SJSA1 (cell line): ENCODE measurements at regions not wholly inside any gene's neighbourhood (a gene's known extent, or its start where the extent isn't known, plus 50 kb on each side); places are given as distances from the start of the nearest gene placed in this dataset.
"Not testable (repeated sequence)": the region's sequence is repeated elsewhere in the genome, so short reads cannot be mapped to it uniquely, and the experiment has no call there.

Source experiments
- DNase-seq, 2 experiments: peaks; one replicate each; pipeline ENCODE4 v3.0.0-alpha.2; 2015 to 2020; ENCODE audit warnings: low spot score in 2 of 2, low read depth in 1 of 2
- H3K27ac ChIP-seq: fragments of 250-450 bp; sonication (Bioruptor Pico); 2 replicates; pipeline ENCODE4 v1.5.1; 2020; ENCODE audit warnings: mild to moderate bottlenecking, moderate library complexity
- H3K27me3 ChIP-seq: fragments of 250-450 bp; sonication (Bioruptor Pico); replicated peaks from 2 replicates; pipeline ENCODE4 v1.5.1; 2020; ENCODE audit warnings: mild to moderate bottlenecking, moderate library complexity
- H3K36me3 ChIP-seq: fragments of 250-450 bp; sonication (Bioruptor Pico); 2 replicates; pipeline ENCODE4 v1.5.1; 2020; ENCODE audit warnings: mild to moderate bottlenecking
- H3K4me1 ChIP-seq: fragments of 250-450 bp; sonication (Bioruptor Pico); replicated peaks from 2 replicates; pipeline ENCODE4 v1.6.1; 2021; ENCODE audit warnings: mild to moderate bottlenecking
- H3K4me3 ChIP-seq: fragments of 250-450 bp; sonication (Bioruptor Pico); 2 replicates; pipeline ENCODE4 v1.5.1; 2020; ENCODE audit warnings: mild to moderate bottlenecking
- H3K9me3 ChIP-seq: fragments of 250-450 bp; sonication (Bioruptor Pico); replicated peaks from 2 replicates; pipeline ENCODE4 v1.5.1; 2020; ENCODE audit warnings: mild to moderate bottlenecking

DNA sequence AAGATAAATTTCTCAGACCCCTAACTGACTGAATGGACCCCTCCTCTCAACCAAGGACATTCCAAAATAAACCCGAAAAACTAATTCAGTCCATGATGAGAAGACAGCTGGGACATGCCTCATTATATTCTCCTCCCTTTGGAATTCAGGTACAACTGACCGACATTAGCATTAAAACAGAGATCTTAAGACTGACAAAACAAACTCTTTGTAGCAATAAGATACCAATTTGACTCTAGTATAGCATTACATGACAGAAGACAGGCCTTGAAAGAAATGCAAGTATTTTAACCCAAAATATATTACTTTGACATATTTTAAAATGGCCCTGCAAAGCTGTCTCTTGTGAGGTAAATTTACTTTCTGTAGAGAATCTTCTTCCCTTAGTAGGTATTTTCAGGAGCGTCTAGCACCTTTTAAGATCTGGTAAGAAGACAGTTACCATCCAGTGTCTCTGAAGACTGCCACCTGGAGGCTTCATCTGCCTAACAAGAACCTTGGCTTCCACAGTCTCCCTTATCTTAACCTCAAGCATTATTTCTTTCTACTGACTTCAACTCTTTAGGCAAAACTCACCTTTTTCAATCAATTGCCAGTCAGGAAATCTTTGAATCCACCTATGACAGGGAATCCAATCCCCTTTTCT lies 957.5 kb downstream of the SLC6A15 start:
- no peaks in the 10 kb centered on the region for H3K36me3 ChIP-seq
- no peaks in the 10 kb centered on the region for H3K9me3 ChIP-seq
- H3K4me1 ChIP-seq, result no peaks in the 10 kb centered on the region
- no peaks in the 10 kb centered on the region for H3K27me3 ChIP-seq
- H3K27ac ChIP-seq, result no peak overlapping the region
- no peak for DNase-seq
- no peak overlapping the region for H3K4me3 ChIP-seq

DNA sequence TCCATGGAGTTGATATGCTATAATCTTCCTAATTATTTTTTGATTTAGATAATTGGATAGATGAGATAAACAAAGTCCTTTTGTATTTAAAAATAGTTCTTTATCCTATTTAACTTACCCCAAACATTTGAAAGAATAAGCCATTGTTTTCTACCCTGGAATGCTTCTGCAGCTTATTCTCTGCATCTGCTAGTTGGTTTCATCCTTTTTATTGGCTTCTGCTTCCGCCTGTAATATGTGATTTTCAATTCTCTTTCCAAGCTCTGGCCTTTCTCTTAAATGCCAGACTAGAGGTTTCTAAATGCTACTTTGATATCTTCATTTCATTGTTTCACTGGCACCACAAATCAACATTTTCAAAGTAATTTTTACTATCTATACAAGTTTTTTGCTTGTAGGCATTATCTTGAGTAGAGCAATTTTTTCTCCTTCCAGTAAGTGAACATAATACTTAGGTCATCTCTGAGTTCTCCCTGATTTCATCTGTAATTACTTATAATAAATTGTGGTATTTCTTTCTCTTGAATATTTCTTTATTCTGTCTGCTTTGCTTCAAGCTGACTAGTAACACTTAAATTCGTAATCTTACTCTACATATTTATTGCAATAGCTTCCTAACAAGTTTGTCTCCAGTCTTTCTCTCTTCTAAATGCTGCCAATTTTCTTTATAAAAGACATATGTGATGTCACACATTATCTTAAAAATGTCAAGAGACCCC lies 958.4 kb downstream of the SLC6A15 start:
- Histone ChIP-seq H3K36me3 (no peaks in the 10 kb centered on the region), H3K27me3 (no peaks in the 10 kb centered on the region), H3K4me3 (no peak overlapping the region), H3K4me1 (no peaks in the 10 kb centered on the region), H3K9me3 (no peaks in the 10 kb centered on the region), H3K27ac (no peak overlapping the region)
- DNase-seq, result no peak

DNA sequence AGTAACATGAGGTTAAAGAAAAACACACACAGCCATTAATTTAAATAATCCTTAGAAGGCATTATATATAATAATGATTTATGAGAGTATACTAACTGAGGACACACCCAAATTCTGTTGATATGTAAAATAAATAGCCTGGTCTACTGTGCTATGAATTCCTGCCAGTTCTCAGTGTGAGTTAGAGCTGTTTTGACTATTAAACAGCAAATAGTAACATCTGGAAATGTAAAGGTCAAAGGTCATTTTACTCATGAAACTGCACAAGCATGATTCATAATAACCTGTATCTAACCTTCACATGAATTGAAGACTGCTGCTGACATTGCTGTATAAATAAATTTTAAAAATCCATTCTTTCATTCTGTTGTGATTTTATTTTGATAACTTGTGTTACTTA lies 966.7 kb downstream of the SLC6A15 start:
- no peak for DNase-seq
- H3K4me1 ChIP-seq, result no peaks in the 10 kb centered on the region
- no peaks in the 10 kb centered on the region for H3K36me3 ChIP-seq

DNA sequence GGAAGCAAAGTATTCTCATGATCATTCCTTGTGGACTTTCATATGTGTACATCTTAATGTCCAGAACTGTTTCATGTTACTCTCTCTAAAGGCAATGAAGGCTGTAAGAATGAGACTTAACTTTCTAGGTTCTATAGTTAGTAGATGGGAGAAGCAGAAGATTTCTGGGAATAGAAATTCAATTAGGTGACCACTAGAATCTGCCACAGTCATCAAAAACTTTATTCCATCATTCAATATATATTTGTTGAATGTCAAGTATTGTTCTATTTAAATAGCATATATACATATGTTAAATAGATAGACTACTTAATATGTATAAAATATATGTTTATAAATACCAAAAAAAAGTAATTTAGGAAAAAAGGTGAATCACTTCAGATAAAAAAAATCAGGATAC lies 972.9 kb downstream of the SLC6A15 start:
- H3K4me3 ChIP-seq, result no peak overlapping the region
- H3K27ac ChIP-seq, result no peak overlapping the region
- H3K27me3 ChIP-seq, result no peaks in the 10 kb centered on the region
- no peak for DNase-seq
- no peaks in the 10 kb centered on the region for H3K4me1 ChIP-seq
- H3K9me3 ChIP-seq, result peaks cover 2% of the 10 kb centered on the region; the same call in 1 of the 2 replicates
- H3K36me3 ChIP-seq, result no peaks in the 10 kb centered on the region

More for the DNA sequence above, 966.7 kb downstream of the SLC6A15 start:
- Histone ChIP-seq H3K4me3 (no peak overlapping the region), H3K27ac (no peak overlapping the region), H3K27me3 (no peaks in the 10 kb centered on the region), H3K9me3 (no peaks in the 10 kb centered on the region)

DNA sequence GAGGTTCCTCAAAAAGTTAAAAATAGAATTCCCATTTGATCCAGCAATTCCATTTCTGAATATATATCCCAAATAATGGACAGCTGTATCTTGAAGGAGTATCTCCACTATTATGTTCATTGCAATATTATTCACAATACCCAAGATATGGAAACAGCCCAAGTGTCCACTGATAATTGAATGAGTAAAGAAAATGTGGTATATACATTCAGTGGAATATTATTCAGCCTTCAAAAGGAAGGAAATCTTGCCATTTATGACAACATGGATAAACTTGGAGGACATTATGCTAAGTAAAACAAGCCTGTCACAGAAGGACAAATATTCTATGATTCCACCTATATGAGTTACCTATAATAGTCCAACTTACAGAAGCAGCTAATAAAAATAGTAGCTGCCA lies 979.0 kb downstream of the SLC6A15 start:
- no peaks in the 10 kb centered on the region for H3K4me1 ChIP-seq
- H3K36me3 ChIP-seq, result no peaks in the 10 kb centered on the region
- no peak overlapping the region for H3K27ac ChIP-seq
- no peak overlapping the region for H3K4me3 ChIP-seq
- H3K9me3 ChIP-seq, result peaks cover 2% of the 10 kb centered on the region; the same call in 1 of the 2 replicates
- H3K27me3 ChIP-seq, result no peaks in the 10 kb centered on the region
- no peak for DNase-seq

DNA sequence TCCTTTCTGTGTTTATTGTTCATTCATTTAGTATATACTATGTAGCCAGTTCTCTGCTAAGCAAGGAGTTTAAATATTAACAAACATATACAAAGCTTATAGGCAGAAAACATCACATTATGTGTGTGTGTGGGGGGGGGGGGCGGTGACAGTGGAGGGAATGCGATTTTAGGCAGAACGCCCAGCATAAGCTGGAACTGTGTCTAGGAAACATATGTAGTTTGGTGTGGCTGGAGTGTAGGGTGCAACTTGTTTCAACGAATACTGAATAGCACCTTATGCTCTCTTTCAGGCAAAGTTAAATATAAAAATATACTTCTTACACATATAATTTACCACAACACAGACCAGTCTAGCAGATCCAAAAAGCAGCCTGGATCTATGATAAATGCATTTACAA lies 980.6 kb downstream of the SLC6A15 start:
- Histone ChIP-seq H3K27ac (no peak overlapping the region), H3K36me3 (no peaks in the 10 kb centered on the region), H3K4me1 (no peaks in the 10 kb centered on the region), H3K27me3 (no peaks in the 10 kb centered on the region), H3K4me3 (no peak overlapping the region), H3K9me3 (peaks cover 2% of the 10 kb centered on the region; the same call in 1 of the 2 replicates)
- DNase-seq, result no peak

DNA sequence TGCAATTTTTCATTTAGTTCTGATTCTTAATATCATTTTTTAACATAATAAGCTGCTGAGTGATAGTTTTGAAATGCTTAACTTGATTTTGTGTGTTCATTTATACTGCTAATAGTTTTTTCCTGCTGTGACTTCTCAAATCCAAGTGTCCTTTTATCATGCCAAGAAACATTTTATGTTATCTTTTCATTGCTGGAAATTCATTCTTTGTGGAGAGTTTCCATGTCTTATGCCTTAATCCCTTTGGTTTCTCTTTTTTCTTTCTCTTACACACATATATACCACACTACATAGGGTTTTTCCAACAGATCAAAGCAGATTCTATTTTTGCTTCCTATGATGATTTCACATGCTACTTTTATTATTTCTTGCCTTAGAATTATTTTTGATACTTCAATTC lies 981.1 kb downstream of the SLC6A15 start:
- Histone ChIP-seq H3K27me3 (no peaks in the 10 kb centered on the region), H3K36me3 (no peaks in the 10 kb centered on the region), H3K9me3 (no peaks in the 10 kb centered on the region; the same call in 1 of the 2 replicates), H3K27ac (no peak overlapping the region), H3K4me1 (no peaks in the 10 kb centered on the region), H3K4me3 (no peak overlapping the region)
- no peak for DNase-seq

DNA sequence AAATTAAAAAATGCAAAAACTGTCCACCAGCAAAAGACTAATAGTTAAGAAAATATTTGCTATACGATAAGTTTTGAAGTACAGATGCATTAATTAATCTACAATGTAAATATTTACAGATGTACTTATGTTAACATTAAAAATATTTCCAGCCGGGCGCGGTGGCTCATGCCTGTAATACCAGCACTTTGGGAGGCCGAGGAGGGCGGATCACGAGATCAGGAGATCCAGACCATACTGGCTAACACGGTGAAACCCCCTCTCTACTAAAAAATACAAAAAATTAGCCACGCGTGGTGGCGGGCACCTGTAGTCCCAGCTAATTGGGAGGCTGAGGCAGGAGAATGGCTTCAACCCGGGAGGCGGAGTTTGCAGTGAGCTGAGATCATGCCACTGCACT lies 982.8 kb downstream of the SLC6A15 start:
- H3K4me3 ChIP-seq, H3K4me1 ChIP-seq, H3K27me3 ChIP-seq, H3K36me3 ChIP-seq, DNase-seq, H3K27ac ChIP-seq, H3K9me3 ChIP-seq: not testable (repeated sequence)

DNA sequence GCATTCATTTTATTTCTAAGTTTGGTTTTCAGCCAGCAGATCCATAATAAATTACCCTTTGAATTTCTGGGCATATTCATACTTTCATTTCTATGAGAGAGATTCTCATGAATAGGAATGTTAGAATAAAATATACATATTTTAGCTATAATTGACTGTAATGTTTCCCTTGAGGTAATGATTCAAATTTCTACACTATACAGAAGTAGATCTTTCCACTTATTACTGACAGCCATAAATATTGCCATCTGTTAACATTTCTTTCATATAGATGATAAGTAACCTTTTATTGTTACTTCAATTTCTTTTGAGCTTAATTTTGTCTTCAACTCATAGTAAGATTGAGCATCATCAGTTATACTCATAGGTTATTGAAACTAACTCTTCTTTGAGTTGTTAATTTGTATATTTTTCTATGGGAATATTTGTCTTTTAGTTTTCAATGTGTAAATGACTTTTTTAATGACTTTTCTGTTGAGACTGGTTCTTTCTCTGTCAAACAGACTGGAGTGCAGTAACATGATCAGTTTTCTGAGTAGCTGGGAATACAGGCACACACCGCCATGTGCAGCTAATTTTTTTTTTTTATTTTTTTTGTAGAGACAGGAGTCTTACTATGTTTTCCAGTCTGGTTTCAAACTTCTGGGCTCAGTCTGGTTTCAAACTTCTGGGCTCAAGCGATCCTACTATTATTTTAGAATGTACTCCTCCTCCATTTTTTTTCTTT lies 991.6 kb downstream of the SLC6A15 start:
- no peaks in the 10 kb centered on the region for H3K9me3 ChIP-seq
- no peaks in the 10 kb centered on the region for H3K27me3 ChIP-seq
- DNase-seq, result no peak

DNA sequence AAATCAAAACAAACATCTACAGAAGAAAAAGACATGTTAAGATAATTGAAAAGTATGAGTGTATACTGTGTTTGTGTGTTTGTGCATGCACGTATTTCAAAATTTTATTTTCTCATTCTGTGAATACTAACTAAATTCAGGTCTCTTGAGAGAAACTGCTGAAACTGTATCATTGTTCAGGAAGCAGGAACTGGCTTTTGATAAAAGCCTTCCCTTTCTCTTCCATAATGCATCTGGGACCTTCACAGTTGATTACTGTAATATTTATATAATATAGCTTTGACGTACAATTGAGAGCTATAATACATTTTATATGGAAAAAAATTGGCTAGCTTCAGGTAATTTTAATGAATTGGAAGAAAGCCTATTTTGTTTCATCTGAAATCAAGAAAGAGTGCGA lies 993.5 kb downstream of the SLC6A15 start:
- Histone ChIP-seq H3K9me3 (no peaks in the 10 kb centered on the region), H3K4me1 (no peaks in the 10 kb centered on the region), H3K36me3 (no peaks in the 10 kb centered on the region), H3K27me3 (no peaks in the 10 kb centered on the region), H3K4me3 (no peak overlapping the region), H3K27ac (no peak overlapping the region)
- DNase-seq, result no peak

More for the DNA sequence above, 991.6 kb downstream of the SLC6A15 start:
- Histone ChIP-seq H3K4me3 (no peak overlapping the region), H3K4me1 (no peaks in the 10 kb centered on the region), H3K36me3 (no peaks in the 10 kb centered on the region), H3K27ac (no peak overlapping the region)

DNA sequence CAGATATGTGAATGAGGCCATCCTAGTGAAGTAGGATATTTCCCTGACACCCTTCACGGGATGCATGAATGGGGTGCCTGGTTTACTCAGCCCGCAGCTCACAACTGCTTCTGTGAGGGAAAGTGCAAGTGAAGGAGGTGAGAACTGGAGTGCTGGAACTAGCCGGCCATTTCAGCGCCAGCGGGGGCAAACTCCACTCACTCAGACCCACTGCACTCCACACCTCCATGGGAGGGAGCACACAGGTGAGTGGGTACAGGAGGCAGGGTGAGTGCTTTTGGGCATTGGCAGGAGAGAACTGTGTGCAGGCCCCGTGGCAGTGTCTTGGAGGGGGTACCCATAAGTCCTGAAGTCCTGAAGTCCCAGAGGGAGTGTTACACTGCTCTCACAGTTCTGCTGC lies 1008.4 kb downstream of the SLC6A15 start:
- no peak for DNase-seq
- no peaks in the 10 kb centered on the region for H3K36me3 ChIP-seq
- no peaks in the 10 kb centered on the region for H3K4me1 ChIP-seq
- no peak overlapping the region for H3K27ac ChIP-seq
- peaks cover 3% of the 10 kb centered on the region; the same call in 1 of the 2 replicates for H3K9me3 ChIP-seq
- no peaks in the 10 kb centered on the region for H3K27me3 ChIP-seq
- H3K4me3 ChIP-seq, result no peak overlapping the region

DNA sequence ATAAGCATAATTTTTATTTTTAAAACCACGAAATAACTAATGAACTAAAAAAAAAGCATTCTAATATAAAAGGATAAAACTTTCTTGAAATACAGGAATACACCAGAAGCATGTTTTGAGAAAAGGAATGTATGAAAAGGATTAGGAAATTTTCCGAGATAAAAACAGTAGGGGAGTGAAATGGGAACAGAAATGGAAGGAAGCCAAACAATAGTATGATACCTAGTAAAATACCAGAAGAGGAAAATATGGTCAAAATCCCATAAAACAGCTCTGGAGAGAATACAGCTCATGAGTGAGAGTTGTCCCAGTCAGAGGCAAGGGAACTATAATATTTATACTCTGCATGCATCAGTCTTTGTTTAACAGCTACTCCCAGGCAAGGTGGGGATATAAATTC lies 1016.2 kb downstream of the SLC6A15 start:
- Histone ChIP-seq H3K27me3 (no peaks in the 10 kb centered on the region), H3K9me3 (peaks cover 4% of the 10 kb centered on the region), H3K36me3 (no peaks in the 10 kb centered on the region), H3K4me3 (no peak overlapping the region), H3K4me1 (no peaks in the 10 kb centered on the region), H3K27ac (no peak overlapping the region)
- no peak for DNase-seq

DNA sequence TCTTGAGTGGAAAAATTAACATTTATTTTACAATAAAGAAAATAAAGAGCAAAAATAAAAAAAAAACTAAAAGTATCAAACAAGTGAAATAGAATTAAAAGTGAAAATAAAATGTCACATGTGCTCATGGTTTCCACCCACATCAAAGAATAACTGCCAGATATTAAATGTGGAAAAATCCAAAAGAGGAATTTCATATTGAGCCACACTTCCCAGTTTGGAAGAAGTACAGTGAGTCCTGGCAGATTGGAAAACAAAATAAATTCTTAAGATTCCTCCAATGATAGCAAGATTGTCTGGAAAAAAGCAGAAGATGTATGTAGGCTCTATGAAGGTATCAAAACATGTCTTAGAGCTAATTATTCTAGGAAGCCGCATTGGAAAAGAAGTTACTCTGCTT lies 1019.5 kb downstream of the SLC6A15 start:
- Histone ChIP-seq H3K27ac (no peak overlapping the region), H3K9me3 (peaks cover 4% of the 10 kb centered on the region; the same call in 1 of the 2 replicates), H3K27me3 (no peaks in the 10 kb centered on the region), H3K36me3 (no peaks in the 10 kb centered on the region), H3K4me3 (no peak overlapping the region), H3K4me1 (no peaks in the 10 kb centered on the region)
- no peak for DNase-seq

DNA sequence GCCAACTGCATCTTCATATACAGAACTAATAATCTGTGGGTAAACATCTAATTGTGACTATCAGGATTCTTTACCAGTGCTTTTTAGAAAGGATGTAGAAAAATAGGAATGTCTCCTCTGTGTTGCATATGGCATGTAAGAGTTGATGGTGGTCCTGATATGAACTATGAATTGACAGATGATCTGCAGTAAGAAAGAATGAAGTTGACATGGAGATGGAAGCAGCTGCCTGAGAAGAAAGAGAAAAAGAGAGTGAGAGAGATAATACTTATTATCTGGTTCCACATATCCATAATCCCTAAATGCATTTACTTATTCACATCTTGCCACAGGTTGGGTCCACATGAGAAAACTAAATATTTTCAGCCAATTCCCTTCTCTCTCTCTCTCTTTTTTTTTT lies 1022.9 kb downstream of the SLC6A15 start:
- no peaks in the 10 kb centered on the region for H3K4me1 ChIP-seq
- DNase-seq, result no peak
- peaks cover 4% of the 10 kb centered on the region; the same call in 1 of the 2 replicates for H3K9me3 ChIP-seq
- H3K36me3 ChIP-seq, result no peaks in the 10 kb centered on the region
- H3K27me3 ChIP-seq, result no peaks in the 10 kb centered on the region
- H3K27ac ChIP-seq, result no peak overlapping the region
- no peak overlapping the region for H3K4me3 ChIP-seq
